Ishikawa (cell line): ENCODE measurements at regions not wholly inside any gene's neighbourhood (a gene's known extent, or its start where the extent isn't known, plus 50 kb on each side); places are given as distances from the start of the nearest gene placed in this dataset.

Experiments used
- CREB1 ChIP-seq: IDR thresholded peaks from 2 replicates; pipeline ENCODE4 v1.6.1; 2012; ENCODE audit warnings: low read depth
- EGR1 ChIP-seq: IDR thresholded peaks from 2 replicates; pipeline ENCODE4 v1.6.1; 2012
- FOXM1 ChIP-seq: IDR thresholded peaks from 2 replicates; pipeline ENCODE4 v1.6.1; 2012; ENCODE audit warnings: low read depth, borderline replicate concordance
- RAD21 ChIP-seq: IDR thresholded peaks from 2 replicates; pipeline ENCODE4 v1.6.1; 2012; ENCODE audit warnings: low read depth
- REST ChIP-seq: IDR thresholded peaks from 2 replicates; pipeline ENCODE4 v1.6.1; 2012; ENCODE audit warnings: low read depth, mild to moderate bottlenecking
- TCF12 ChIP-seq: IDR thresholded peaks from 2 replicates; pipeline ENCODE4 v1.6.1; 2012; ENCODE audit warnings: low read depth

GRCh38 chr12:93170928-93171327 is 206.8 kb upstream of the NUDT4 start:
- TF ChIP-seq REST: no peak
- TF ChIP-seq CREB1: no peak
- TF ChIP-seq EGR1: no peak
- no peak for TF ChIP-seq RAD21
- TF ChIP-seq TCF12: no peak
- TF ChIP-seq FOXM1: no peak
